Prostate gland (tissue), 2 donors: ENCODE measurements at regions not wholly inside any gene's neighbourhood (a gene's known extent, or its start where the extent isn't known, plus 50 kb on each side); places are given as distances from the start of the nearest gene placed in this dataset.

ENCODE experiments used
- DNase-seq: peaks from one replicate; pipeline ENCODE4 v3.0.0-alpha.2; 2019; ENCODE audit warnings: low spot score
- H3K27ac ChIP-seq, 2 donors: fragments of 200-600 bp; sonication (generic); 2 replicates each; pipeline ENCODE4 v1.5.1; 2017 to 2019
- H3K27me3 ChIP-seq: fragments of 200-600 bp; sonication (generic); replicated peaks from 2 replicates; pipeline ENCODE4 v1.5.1; 2019; ENCODE audit not compliant: insufficient read depth
- H3K36me3 ChIP-seq, 2 donors: fragments of 200-600 bp; sonication (generic); 1 replicate in 1 of 2; 2 replicates in 1 of 2; pipeline versions ENCODE4 v1.5.1 to v1.8.1; 2017 to 2019
- H3K4me1 ChIP-seq: fragments of 200-600 bp; sonication (generic); replicated peaks from 2 replicates; pipeline ENCODE4 v1.5.1; 2019
- H3K4me3 ChIP-seq, 2 donors: fragments of 200-600 bp; sonication (generic); 2 replicates each; pipeline ENCODE4 v1.5.1; 2017 to 2019
- H3K9me3 ChIP-seq: fragments of 200-600 bp; sonication (generic); 2 replicates; pipeline ENCODE4 v1.5.1; 2017
- POLR2A ChIP-seq: fragments of 450-650 bp; IDR thresholded peaks from one replicate; pipeline ENCODE4 v1.6.1; 2016; ENCODE audit warnings: antibody characterized with exemption, mild to moderate bottlenecking
- POLR2AphosphoS5 ChIP-seq: sonication (generic); formaldehyde crosslinking; IDR thresholded peaks from one replicate; pipeline ENCODE4 v1.6.1; 2017; ENCODE audit warnings: antibody characterized with exemption
- WGBS: methylation state at CpG from one replicate; pipeline ENCODE4 v1.1.5; 2018; 5-methylcytosine and 5-hydroxymethylcytosine counted together
- intact Hi-C: fragments of 100-400 bp; cut with DNase I; formaldehyde crosslinking; loops from one replicate; pipeline ENCODE4 v1.14.2; 2022
- TF ChIP-seq, protein P1 (sequence below), 4 experiments: fragments of 200-600 bp in 2 of 4; fragments of 450-650 bp in 2 of 4; sonication (generic) in 2 of 4; IDR thresholded peaks; 1 replicate in 3 of 4; 2 replicates in 1 of 4; pipeline ENCODE4 v1.5.1; 2016 to 2019; ENCODE audit warnings: antibody characterized with exemption in 4 of 4, mild to moderate bottlenecking in 2 of 4, moderate library complexity in 2 of 4

- H3K36me3 ChIP-seq: no peaks in the 10 kb centered on the region
- H3K4me3 ChIP-seq: no peak overlapping the region
- WGBS: 90% methylated on average over 1 of the region's 1 CpG
- no peak overlapping the region for H3K27ac ChIP-seq
- no peak for DNase-seq
- H3K9me3 ChIP-seq: no peaks in the 10 kb centered on the region
- H3K4me1 ChIP-seq: no peaks in the 10 kb centered on the region
- no peaks in the 10 kb centered on the region for H3K27me3 ChIP-seq
- TF ChIP-seq POLR2A (no peak), POLR2AphosphoS5 (no peak)
- TF ChIP-seq, protein P1, sequence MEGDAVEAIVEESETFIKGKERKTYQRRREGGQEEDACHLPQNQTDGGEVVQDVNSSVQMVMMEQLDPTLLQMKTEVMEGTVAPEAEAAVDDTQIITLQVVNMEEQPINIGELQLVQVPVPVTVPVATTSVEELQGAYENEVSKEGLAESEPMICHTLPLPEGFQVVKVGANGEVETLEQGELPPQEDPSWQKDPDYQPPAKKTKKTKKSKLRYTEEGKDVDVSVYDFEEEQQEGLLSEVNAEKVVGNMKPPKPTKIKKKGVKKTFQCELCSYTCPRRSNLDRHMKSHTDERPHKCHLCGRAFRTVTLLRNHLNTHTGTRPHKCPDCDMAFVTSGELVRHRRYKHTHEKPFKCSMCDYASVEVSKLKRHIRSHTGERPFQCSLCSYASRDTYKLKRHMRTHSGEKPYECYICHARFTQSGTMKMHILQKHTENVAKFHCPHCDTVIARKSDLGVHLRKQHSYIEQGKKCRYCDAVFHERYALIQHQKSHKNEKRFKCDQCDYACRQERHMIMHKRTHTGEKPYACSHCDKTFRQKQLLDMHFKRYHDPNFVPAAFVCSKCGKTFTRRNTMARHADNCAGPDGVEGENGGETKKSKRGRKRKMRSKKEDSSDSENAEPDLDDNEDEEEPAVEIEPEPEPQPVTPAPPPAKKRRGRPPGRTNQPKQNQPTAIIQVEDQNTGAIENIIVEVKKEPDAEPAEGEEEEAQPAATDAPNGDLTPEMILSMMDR (IDR thresholded peaks at IDR 0.05): no peak
- intact Hi-C loops: no loop called here
Measured at GRCh38 chr14:22086131-22086530, 412.5 kb upstream of the OR4E1 start.

GRCh38 chr14:22084393-22085281 is 411.0 kb upstream of the OR4E1 start:
- TF ChIP-seq POLR2AphosphoS5 (no peak), POLR2A (no peak)
- TF ChIP-seq, protein P1 (IDR thresholded peaks at IDR 0.05): peak in 3 of 4 experiments; percentile 60 to 75 (median 61)
- DNase-seq: peak; percentile 13
- Histone ChIP-seq H3K4me1 (no peaks in the 10 kb centered on the region), H3K36me3 (no peaks in the 10 kb centered on the region), H3K27ac (no peak overlapping the region), H3K9me3 (no peaks in the 10 kb centered on the region), H3K4me3 (no peak overlapping the region), H3K27me3 (no peaks in the 10 kb centered on the region)
- WGBS: 52% methylated on average over 6 of the region's 6 CpGs
- intact Hi-C loops: no loop called here

- intact Hi-C loops: no loop called here
- no peaks in the 10 kb centered on the region for H3K27me3 ChIP-seq
- H3K4me3 ChIP-seq: no peak overlapping the region
- H3K9me3 ChIP-seq: no peaks in the 10 kb centered on the region
- H3K27ac ChIP-seq: no peak overlapping the region
- no peak for TF ChIP-seq POLR2A
- TF ChIP-seq POLR2AphosphoS5: no peak
- TF ChIP-seq, protein P1 (IDR thresholded peaks at IDR 0.05): no peak
- no peaks in the 10 kb centered on the region for H3K4me1 ChIP-seq
- no peak for DNase-seq
- WGBS: 22% methylated on average over 1 of the region's 1 CpG
- H3K36me3 ChIP-seq: no peaks in the 10 kb centered on the region
Measured at GRCh38 chr14:22081337-22081736, 407.7 kb upstream of the OR4E1 start.

DNA sequence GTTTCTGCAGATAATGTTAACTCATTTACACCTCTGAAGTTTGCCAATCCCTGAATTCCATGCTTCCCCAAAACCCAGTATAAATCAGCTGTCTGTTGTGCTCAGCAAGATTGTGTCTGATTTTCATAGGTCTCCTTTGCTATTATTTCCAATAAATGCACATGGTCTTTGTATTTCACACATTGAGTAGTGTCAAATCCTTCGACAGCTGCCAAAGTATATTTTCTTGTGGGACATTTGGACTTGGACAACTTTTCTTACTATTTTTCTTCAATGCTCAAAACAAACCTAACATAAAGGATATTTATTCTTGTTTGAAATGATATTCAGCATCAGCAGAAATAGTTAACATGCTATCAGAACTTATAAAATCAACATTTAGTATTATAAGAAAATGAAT is 406.1 kb upstream of the OR4E1 start:
- Histone ChIP-seq H3K4me1 (no peaks in the 10 kb centered on the region), H3K4me3 (no peak overlapping the region), H3K36me3 (no peaks in the 10 kb centered on the region), H3K27ac (no peak overlapping the region), H3K9me3 (no peaks in the 10 kb centered on the region), H3K27me3 (no peaks in the 10 kb centered on the region)
- TF ChIP-seq, protein P1 (IDR thresholded peaks at IDR 0.05): no peak
- TF ChIP-seq POLR2A (no peak), POLR2AphosphoS5 (no peak)
- 72% methylated on average over 1 of the region's 1 CpG for WGBS
- no peak for DNase-seq
- intact Hi-C loops: no loop called here

DNA sequence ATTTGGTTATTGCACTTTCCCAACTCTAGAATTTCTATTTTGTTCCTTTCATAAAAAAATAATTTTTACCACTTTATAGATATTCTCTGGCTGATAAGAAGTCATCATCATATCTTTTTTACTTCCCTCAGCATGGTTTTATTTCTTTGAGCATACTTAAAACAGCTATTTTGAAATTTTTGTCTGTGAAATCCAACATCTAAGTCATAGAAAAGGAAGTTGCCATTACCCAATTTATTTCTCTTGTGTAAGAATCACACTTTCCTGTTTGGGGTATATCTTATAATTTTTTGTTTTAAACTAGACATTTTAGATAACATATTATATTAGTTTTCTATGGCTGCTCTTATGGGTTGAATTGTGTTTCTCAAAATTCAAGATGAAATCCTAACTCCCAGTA is 400.2 kb upstream of the OR4E1 start:
- Histone ChIP-seq H3K4me1 (no peaks in the 10 kb centered on the region), H3K36me3 (no peaks in the 10 kb centered on the region), H3K27ac (no peak overlapping the region), H3K4me3 (no peak overlapping the region), H3K27me3 (no peaks in the 10 kb centered on the region), H3K9me3 (no peaks in the 10 kb centered on the region)
- TF ChIP-seq, protein P1 (IDR thresholded peaks at IDR 0.05): no peak
- TF ChIP-seq POLR2AphosphoS5: no peak
- TF ChIP-seq POLR2A: no peak
- no peak for DNase-seq
- intact Hi-C loops: no loop called here
